ENCODE measurements at regions not wholly inside any gene's neighbourhood (a gene's known extent, or its start where the extent isn't known, plus 50 kb on each side); places are given as distances from the start of the nearest gene placed in this dataset.

GRCh38 chr3:117254985-117255384 lies 545.4 kb downstream of the TUSC7 start:
- no peak for DNase-seq (ENCODE audit: low read depth)

GRCh38 chr3:117255736-117256135 lies 546.2 kb downstream of the TUSC7 start:
- no peak for DNase-seq (ENCODE audit: low read depth)

GRCh38 chr3:117261983-117262421 lies 552.4 kb downstream of the TUSC7 start:
- no peak for DNase-seq (ENCODE audit: low read depth)

GRCh38 chr3:117263270-117263669 lies 553.7 kb downstream of the TUSC7 start:
- no peak for DNase-seq (ENCODE audit: low read depth)

GRCh38 chr3:117263745-117264144 lies 554.2 kb downstream of the TUSC7 start:
- DNase-seq (ENCODE audit: low read depth), result no peak

GRCh38 chr3:117264204-117264994 lies 554.8 kb downstream of the TUSC7 start:
- no peak for DNase-seq (ENCODE audit: low read depth)

GRCh38 chr3:117266806-117267205 lies 557.2 kb downstream of the TUSC7 start:
- no peak for DNase-seq (ENCODE audit: low read depth)

- DNase-seq (ENCODE audit: low read depth), result no peak
Measured at GRCh38 chr3:117268318-117268717, 558.7 kb downstream of the TUSC7 start.

- DNase-seq (ENCODE audit: low read depth), result no peak
Measured at GRCh38 chr3:117272274-117272673, 562.7 kb downstream of the TUSC7 start.

GRCh38 chr3:117272876-117273523 lies 563.4 kb downstream of the TUSC7 start:
- no peak for DNase-seq (ENCODE audit: low read depth)

- DNase-seq (ENCODE audit: low read depth), result no peak
Measured at GRCh38 chr3:117277816-117278215, 568.2 kb downstream of the TUSC7 start.

GRCh38 chr3:117278424-117279190 lies 569.0 kb downstream of the TUSC7 start:
- DNase-seq (ENCODE audit: low read depth), result no peak

GRCh38 chr3:117281371-117281770 lies 571.8 kb downstream of the TUSC7 start:
- no peak for DNase-seq (ENCODE audit: low read depth)

GRCh38 chr3:117282566-117282965 lies 573.0 kb downstream of the TUSC7 start:
- no peak for DNase-seq (ENCODE audit: low read depth)

- DNase-seq (ENCODE audit: low read depth), result no peak
Measured at GRCh38 chr3:117285737-117286136, 576.2 kb downstream of the TUSC7 start.

GRCh38 chr3:117286488-117286887 lies 576.9 kb downstream of the TUSC7 start:
- no peak for DNase-seq (ENCODE audit: low read depth)

GRCh38 chr3:117287602-117288001 lies 578.0 kb downstream of the TUSC7 start:
- no peak for DNase-seq (ENCODE audit: low read depth)

- no peak for DNase-seq (ENCODE audit: low read depth)
Measured at GRCh38 chr3:117291476-117291875, 581.9 kb downstream of the TUSC7 start.

- DNase-seq (ENCODE audit: low read depth), result no peak
Measured at GRCh38 chr3:117297065-117297464, 587.5 kb downstream of the TUSC7 start.

- no peak for DNase-seq (ENCODE audit: low read depth)
Measured at GRCh38 chr3:117297541-117297940, 588.0 kb downstream of the TUSC7 start.

GRCh38 chr3:117298273-117298672 lies 588.7 kb downstream of the TUSC7 start:
- no peak for DNase-seq (ENCODE audit: low read depth)

GRCh38 chr3:117302428-117302827 lies 592.8 kb downstream of the TUSC7 start:
- no peak for DNase-seq (ENCODE audit: low read depth)

- DNase-seq (ENCODE audit: low read depth), result no peak
Measured at GRCh38 chr3:117303443-117303842, 593.9 kb downstream of the TUSC7 start.

All from stimulated activated CD8-positive, alpha-beta memory T cell treated with anti-CD3 and anti-CD28 coated beads, Interleukin-7, amount 100 ng/mL, for 24 hours (primary cell).